ENCODE measurements at regions not wholly inside any gene's neighbourhood (a gene's known extent, or its start where the extent isn't known, plus 50 kb on each side); places are given as distances from the start of the nearest gene placed in this dataset.

DNA sequence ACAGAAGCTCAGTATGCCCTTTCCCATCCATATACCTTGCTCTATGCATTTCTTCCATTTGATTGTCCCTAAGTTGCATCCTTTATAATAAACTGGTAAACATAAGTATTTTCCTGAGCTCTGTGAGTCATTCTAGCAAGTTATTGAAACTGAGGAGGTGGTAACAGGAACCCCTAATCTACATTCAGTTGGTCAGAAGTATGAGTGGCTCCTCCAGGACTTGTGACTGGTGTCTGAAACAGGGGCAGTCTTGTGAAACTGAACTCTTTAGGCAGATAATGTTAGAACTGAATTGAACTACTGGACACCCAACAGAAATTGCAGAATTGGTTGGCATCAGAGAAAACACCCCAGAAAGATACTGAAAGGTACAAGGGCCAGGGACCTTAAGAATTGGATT, 133.1 kb upstream of the POU5F2 start:
- DNase-seq (ENCODE audit: low read depth): no peak
- H3K4me1 ChIP-seq (ENCODE audit: control insufficient read depth, insufficient read depth, low read length): peaks cover 10% of the 10 kb centered on the region
- no peaks in the 10 kb centered on the region for H3K27me3 ChIP-seq (replicated peaks; ENCODE audit: control insufficient read depth, insufficient read depth, low read length)
- no peak overlapping the region for H3K4me3 ChIP-seq (ENCODE audit: low read length)
- no peaks in the 10 kb centered on the region for H3K9me3 ChIP-seq (ENCODE audit: control insufficient read depth, low read length)
- no peak overlapping the region for H3K9ac ChIP-seq (ENCODE audit: low read length)
- H3K36me3 ChIP-seq (ENCODE audit: control insufficient read depth, insufficient read depth, low read length, severe bottlenecking): no peaks in the 10 kb centered on the region

DNA sequence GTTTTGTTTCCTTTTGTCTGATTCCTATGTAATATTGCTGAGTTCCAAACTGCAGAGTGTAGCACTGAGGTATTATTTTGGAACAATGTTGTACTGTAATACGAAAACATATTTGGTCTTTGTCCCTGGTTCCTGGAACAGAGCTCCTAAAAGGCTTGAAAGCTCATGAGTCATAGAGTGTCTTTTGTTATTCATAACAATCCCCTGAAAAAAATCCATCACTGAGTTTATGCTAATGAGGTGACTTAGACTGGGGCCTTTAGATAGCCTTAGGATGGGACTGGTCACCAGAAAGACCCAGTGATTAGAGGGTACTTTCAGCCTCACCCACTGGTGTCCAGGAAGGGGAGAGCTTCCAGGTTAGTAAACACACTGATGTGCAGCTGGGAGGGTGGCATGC, 132.7 kb upstream of the POU5F2 start:
- Histone ChIP-seq H3K36me3 (ENCODE audit: control insufficient read depth, insufficient read depth, low read length, severe bottlenecking) (no peaks in the 10 kb centered on the region), H3K9ac (ENCODE audit: low read length) (no peak overlapping the region), H3K4me3 (ENCODE audit: low read length) (no peak overlapping the region), H3K27me3 (replicated peaks; ENCODE audit: control insufficient read depth, insufficient read depth, low read length) (no peaks in the 10 kb centered on the region), H3K9me3 (ENCODE audit: control insufficient read depth, low read length) (no peaks in the 10 kb centered on the region), H3K4me1 (ENCODE audit: control insufficient read depth, insufficient read depth, low read length) (peaks cover 10% of the 10 kb centered on the region)
- peak; percentile 33 for DNase-seq (ENCODE audit: low read depth)

DNA sequence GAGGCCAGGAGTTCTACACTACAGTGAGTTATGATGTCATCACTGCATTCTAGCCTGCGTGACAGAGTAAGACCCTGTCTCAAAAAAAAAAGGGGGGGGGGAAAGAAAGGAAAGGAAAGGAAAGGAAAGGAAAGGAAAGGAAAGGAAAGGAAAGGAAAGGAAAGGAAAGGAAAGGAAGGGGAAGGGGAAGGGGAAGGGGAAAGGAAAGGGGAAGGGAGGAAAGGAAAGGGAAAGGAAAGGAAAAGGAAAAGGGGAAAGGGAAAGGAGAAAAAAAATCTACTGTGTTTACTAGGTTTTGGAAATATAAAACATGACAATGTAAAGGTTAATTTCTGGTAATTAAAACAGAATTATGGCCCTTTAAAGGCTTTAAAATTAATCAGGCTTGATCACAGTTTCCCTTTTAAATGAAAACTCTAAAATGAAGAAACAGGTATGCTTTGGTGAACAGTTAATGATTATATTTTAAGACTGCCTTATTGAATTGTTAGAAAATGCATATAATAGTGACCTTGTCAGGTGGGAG, 131.9 kb upstream of the POU5F2 start:
- DNase-seq (ENCODE audit: low read depth): no peak
- H3K9ac ChIP-seq (ENCODE audit: low read length): no peak overlapping the region
- H3K36me3 ChIP-seq (ENCODE audit: control insufficient read depth, insufficient read depth, low read length, severe bottlenecking): no peaks in the 10 kb centered on the region
- H3K4me3 ChIP-seq (ENCODE audit: low read length): no peak overlapping the region
- H3K27me3 ChIP-seq (replicated peaks; ENCODE audit: control insufficient read depth, insufficient read depth, low read length): no peaks in the 10 kb centered on the region
- peaks cover 10% of the 10 kb centered on the region for H3K4me1 ChIP-seq (ENCODE audit: control insufficient read depth, insufficient read depth, low read length)
- H3K9me3 ChIP-seq (ENCODE audit: control insufficient read depth, low read length): no peaks in the 10 kb centered on the region

DNA sequence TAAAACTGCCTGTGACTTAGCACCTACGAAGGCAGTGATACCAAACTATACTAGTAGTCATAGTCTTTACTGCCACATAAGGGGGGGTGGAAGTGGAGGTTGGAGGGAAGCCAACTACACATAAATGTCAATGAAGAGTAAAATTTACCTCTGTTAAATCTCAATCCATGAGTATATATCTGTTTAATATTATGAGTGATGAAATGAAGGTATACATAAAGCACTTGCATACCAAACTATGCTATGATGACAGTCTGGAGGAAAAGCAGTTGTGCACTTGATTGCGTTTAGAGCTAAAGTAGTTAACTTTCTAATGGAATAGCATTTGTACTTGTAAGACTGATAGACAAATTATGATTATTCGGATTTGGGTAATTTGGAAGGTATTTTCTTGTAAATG, 129.2 kb upstream of the POU5F2 start:
- H3K27me3 ChIP-seq (replicated peaks; ENCODE audit: control insufficient read depth, insufficient read depth, low read length): no peaks in the 10 kb centered on the region
- H3K4me1 ChIP-seq (ENCODE audit: control insufficient read depth, insufficient read depth, low read length): peaks cover 3% of the 10 kb centered on the region
- no peaks in the 10 kb centered on the region for H3K36me3 ChIP-seq (ENCODE audit: control insufficient read depth, insufficient read depth, low read length, severe bottlenecking)
- no peak overlapping the region for H3K4me3 ChIP-seq (ENCODE audit: low read length)
- H3K9ac ChIP-seq (ENCODE audit: low read length): no peak overlapping the region
- H3K9me3 ChIP-seq (ENCODE audit: control insufficient read depth, low read length): no peaks in the 10 kb centered on the region
- no peak for DNase-seq (ENCODE audit: low read depth)

DNA sequence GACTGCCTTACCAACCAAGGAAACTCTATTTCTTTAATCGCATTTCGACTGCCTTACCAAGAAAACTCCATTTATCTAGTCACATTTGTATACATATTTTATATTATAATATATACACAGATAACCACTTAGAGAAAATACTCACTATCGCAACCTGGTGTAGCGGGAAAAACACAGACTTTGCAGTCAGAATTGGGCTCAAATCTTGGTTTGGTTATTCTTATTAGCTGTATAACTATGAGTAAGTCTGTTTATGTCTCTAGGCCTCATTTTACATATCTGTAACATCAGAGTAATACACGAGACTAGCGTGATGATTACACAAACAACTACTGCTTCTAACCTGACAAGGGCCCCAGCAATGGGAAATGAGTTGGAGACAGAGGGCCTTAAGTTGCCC, 127.5 kb upstream of the POU5F2 start:
- H3K4me1 ChIP-seq (ENCODE audit: control insufficient read depth, insufficient read depth, low read length): no peaks in the 10 kb centered on the region
- no peaks in the 10 kb centered on the region for H3K36me3 ChIP-seq (ENCODE audit: control insufficient read depth, insufficient read depth, low read length, severe bottlenecking)
- no peak for DNase-seq (ENCODE audit: low read depth)

DNA sequence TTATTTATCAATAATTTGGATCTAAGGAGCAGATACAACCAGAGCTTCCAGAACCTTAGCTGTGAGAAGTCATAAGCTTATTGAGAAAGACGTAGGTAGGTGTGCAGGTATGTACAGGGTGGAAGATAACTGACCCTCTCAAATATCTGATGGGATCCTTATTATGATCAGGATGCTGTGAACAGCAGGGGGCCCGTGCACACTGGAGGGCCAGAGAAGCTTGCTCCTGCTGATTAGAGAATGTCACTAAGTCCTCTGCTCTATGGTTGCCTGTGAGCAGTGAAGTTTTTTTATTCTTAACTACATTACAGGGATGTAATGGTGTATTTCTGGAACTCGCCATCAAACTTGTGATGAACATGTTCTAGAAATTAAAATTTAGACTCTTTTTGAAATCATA, 108.9 kb upstream of the POU5F2 start:
- no peaks in the 10 kb centered on the region for H3K9me3 ChIP-seq (ENCODE audit: control insufficient read depth, low read length)
- DNase-seq (ENCODE audit: low read depth): no peak
- peaks cover 6% of the 10 kb centered on the region for H3K4me1 ChIP-seq (ENCODE audit: control insufficient read depth, insufficient read depth, low read length)

More for the DNA sequence above, 127.5 kb upstream of the POU5F2 start:
- H3K4me3 ChIP-seq (ENCODE audit: low read length): no peak overlapping the region
- H3K27me3 ChIP-seq (replicated peaks; ENCODE audit: control insufficient read depth, insufficient read depth, low read length): no peaks in the 10 kb centered on the region
- H3K9ac ChIP-seq (ENCODE audit: low read length): no peak overlapping the region
- H3K9me3 ChIP-seq (ENCODE audit: control insufficient read depth, low read length): no peaks in the 10 kb centered on the region

DNA sequence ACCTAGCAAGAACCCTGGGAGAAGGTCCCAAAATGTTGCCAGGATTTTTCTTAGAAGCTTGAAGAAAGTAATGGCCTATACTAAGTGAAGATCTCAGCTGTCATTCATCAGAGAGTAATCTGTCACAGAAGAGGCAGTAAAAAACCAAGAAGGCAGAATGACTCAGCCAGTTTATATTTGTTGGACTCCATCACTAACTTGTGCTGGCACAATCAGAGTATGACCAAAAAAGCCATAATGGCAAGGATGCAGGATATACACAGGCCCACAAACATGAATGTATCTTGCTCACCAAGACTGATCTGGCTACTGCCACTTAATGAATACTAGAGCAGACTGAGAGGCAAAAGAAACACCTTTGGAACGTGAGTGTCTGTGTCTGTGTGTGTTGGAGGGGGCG, 104.0 kb upstream of the POU5F2 start:
- DNase-seq (ENCODE audit: low read depth): no peak
- Histone ChIP-seq H3K4me3 (ENCODE audit: low read length) (no peak overlapping the region), H3K9ac (ENCODE audit: low read length) (no peak overlapping the region), H3K27me3 (replicated peaks; ENCODE audit: control insufficient read depth, insufficient read depth, low read length) (no peaks in the 10 kb centered on the region), H3K36me3 (ENCODE audit: control insufficient read depth, insufficient read depth, low read length, severe bottlenecking) (no peaks in the 10 kb centered on the region), H3K4me1 (ENCODE audit: control insufficient read depth, insufficient read depth, low read length) (peaks cover 6% of the 10 kb centered on the region), H3K9me3 (ENCODE audit: control insufficient read depth, low read length) (peaks cover 14% of the 10 kb centered on the region)

More for the DNA sequence above, 108.9 kb upstream of the POU5F2 start:
- Histone ChIP-seq H3K4me3 (ENCODE audit: low read length) (no peak overlapping the region), H3K9ac (ENCODE audit: low read length) (no peak overlapping the region), H3K36me3 (ENCODE audit: control insufficient read depth, insufficient read depth, low read length, severe bottlenecking) (no peaks in the 10 kb centered on the region), H3K27me3 (replicated peaks; ENCODE audit: control insufficient read depth, insufficient read depth, low read length) (no peaks in the 10 kb centered on the region)

DNA sequence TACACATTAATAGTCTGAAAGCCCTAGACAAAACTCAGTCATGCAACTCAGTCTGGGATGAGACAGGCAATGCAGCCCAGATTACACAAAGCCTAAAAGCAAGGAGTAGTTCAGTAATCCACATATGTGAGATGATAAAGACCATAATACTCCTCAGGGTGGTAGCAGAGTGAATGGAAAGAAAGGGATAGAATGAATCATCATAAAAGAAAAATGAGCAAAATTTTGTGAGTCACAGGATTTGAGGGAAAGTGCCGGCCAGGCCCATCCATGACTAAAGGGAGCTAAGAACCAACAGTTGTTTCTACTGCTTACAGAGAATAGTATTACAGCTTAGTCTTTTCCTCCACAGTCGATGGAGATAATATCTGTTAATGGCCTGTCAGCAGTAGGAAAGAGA, 90.0 kb upstream of the POU5F2 start:
- H3K9ac ChIP-seq (ENCODE audit: low read length): no peak overlapping the region
- no peak overlapping the region for H3K4me3 ChIP-seq (ENCODE audit: low read length)
- no peaks in the 10 kb centered on the region for H3K9me3 ChIP-seq (ENCODE audit: control insufficient read depth, low read length)
- no peaks in the 10 kb centered on the region for H3K27me3 ChIP-seq (replicated peaks; ENCODE audit: control insufficient read depth, insufficient read depth, low read length)
- peak; percentile 82 for DNase-seq (ENCODE audit: low read depth)
- H3K36me3 ChIP-seq (ENCODE audit: control insufficient read depth, insufficient read depth, low read length, severe bottlenecking): no peaks in the 10 kb centered on the region
- H3K4me1 ChIP-seq (ENCODE audit: control insufficient read depth, insufficient read depth, low read length): peaks cover 4% of the 10 kb centered on the region

DNA sequence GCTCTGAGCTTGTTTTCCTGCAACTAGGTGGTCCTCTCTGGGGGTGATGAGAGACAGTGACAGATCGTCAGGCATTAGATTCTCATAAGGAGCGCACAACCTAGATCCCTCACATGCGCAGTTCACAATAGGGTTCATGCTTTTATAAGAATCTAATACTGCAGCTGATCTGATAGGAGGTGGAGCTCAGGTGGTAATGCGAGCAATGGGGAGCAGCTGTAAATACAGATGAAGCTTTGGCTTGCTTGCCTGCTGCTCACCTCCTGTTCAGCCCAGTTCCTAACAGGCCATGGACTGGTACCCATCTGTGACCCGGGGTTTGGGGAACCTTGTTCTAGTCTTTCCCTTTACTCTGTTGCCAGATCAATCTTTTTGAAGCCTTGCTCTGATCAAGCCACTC, 89.5 kb upstream of the POU5F2 start:
- Histone ChIP-seq H3K36me3 (ENCODE audit: control insufficient read depth, insufficient read depth, low read length, severe bottlenecking) (no peaks in the 10 kb centered on the region), H3K4me1 (ENCODE audit: control insufficient read depth, insufficient read depth, low read length) (peaks cover 4% of the 10 kb centered on the region), H3K27me3 (replicated peaks; ENCODE audit: control insufficient read depth, insufficient read depth, low read length) (no peaks in the 10 kb centered on the region), H3K4me3 (ENCODE audit: low read length) (no peak overlapping the region), H3K9me3 (ENCODE audit: control insufficient read depth, low read length) (no peaks in the 10 kb centered on the region), H3K9ac (ENCODE audit: low read length) (no peak overlapping the region)
- DNase-seq (ENCODE audit: low read depth): no peak

DNA sequence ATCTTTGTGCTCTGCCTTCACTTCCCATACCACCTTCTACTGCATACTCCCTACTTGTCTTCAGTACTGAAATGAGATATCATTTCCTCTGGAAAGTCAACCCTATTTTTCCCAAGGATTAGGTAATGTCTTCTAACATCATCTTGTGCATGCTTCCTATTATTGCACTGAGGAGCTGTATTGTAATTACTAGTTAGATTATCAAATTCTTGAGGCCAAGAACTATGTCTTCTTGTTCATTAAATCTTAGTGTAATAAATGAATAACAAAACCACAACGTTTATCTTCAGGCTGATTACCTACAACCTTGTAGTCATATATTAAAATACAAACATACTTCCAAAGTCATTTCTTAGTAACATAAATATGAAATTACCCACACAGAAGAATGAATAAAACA, 87.9 kb upstream of the POU5F2 start:
- H3K27me3 ChIP-seq (replicated peaks; ENCODE audit: control insufficient read depth, insufficient read depth, low read length): no peaks in the 10 kb centered on the region
- DNase-seq (ENCODE audit: low read depth): no peak
- no peak overlapping the region for H3K9ac ChIP-seq (ENCODE audit: low read length)
- H3K4me3 ChIP-seq (ENCODE audit: low read length): no peak overlapping the region
- H3K9me3 ChIP-seq (ENCODE audit: control insufficient read depth, low read length): peaks cover 10% of the 10 kb centered on the region
- no peaks in the 10 kb centered on the region for H3K36me3 ChIP-seq (ENCODE audit: control insufficient read depth, insufficient read depth, low read length, severe bottlenecking)
- peaks cover 4% of the 10 kb centered on the region for H3K4me1 ChIP-seq (ENCODE audit: control insufficient read depth, insufficient read depth, low read length)

DNA sequence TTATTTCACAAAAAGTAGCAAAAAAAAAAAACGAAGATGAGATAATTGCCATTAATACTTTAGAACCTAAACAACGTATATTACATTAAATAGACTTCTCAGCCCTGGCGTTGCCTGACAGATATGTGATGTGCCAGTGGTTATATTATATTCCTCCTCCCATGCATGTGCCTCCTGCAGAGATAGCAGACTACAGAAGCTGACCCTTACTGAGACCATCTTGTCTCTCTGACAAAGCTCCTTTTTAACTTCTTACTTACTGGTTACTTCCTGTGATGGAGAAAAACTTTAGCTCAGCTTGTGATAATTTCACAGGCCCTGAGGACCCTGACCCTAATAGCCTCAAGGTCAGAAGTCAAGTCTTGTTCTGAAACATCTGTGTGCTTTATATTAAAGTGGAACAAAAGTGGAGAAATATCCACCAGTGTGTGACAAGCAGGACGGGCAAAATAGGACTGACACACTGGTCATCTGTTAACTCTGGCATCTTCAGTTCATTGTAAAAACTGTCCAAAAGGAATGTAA, 80.6 kb upstream of the POU5F2 start:
- Histone ChIP-seq H3K9ac (ENCODE audit: low read length) (no peak overlapping the region), H3K9me3 (ENCODE audit: control insufficient read depth, low read length) (peaks cover 10% of the 10 kb centered on the region), H3K36me3 (ENCODE audit: control insufficient read depth, insufficient read depth, low read length, severe bottlenecking) (no peaks in the 10 kb centered on the region), H3K4me3 (ENCODE audit: low read length) (no peak overlapping the region), H3K4me1 (ENCODE audit: control insufficient read depth, insufficient read depth, low read length) (no peaks in the 10 kb centered on the region), H3K27me3 (replicated peaks; ENCODE audit: control insufficient read depth, insufficient read depth, low read length) (no peaks in the 10 kb centered on the region)
- no peak for DNase-seq (ENCODE audit: low read depth)

DNA sequence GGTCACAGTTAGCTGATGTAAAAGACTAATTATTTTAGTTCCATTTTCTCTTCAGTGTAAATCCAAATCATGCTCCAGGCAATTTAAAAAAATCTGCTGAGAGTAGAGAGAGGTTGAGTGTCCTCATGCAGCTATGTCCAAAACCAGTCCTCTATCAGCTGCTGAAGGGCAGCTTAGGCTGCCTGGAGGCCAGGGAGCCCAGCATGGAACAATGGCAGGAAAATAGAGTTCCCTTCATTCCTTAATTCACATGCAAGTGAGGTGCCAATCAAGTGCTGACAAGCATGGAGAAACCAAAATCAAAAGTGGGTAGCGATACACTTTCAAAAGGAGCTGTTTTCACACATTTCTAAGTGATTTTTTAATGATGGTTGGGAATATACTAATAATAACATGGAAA, 78.3 kb upstream of the POU5F2 start:
- no peaks in the 10 kb centered on the region for H3K4me1 ChIP-seq (ENCODE audit: control insufficient read depth, insufficient read depth, low read length)
- no peak for DNase-seq (ENCODE audit: low read depth)
- no peaks in the 10 kb centered on the region for H3K27me3 ChIP-seq (replicated peaks; ENCODE audit: control insufficient read depth, insufficient read depth, low read length)
- H3K36me3 ChIP-seq (ENCODE audit: control insufficient read depth, insufficient read depth, low read length, severe bottlenecking): no peaks in the 10 kb centered on the region
- H3K4me3 ChIP-seq (ENCODE audit: low read length): no peak overlapping the region
- peaks cover 3% of the 10 kb centered on the region for H3K9me3 ChIP-seq (ENCODE audit: control insufficient read depth, low read length)
- H3K9ac ChIP-seq (ENCODE audit: low read length): no peak overlapping the region
